HEK293 (cell line): ENCODE measurements at regions not wholly inside any gene's neighbourhood (a gene's known extent, or its start where the extent isn't known, plus 50 kb on each side); places are given as distances from the start of the nearest gene placed in this dataset.

ENCODE experiments used
- CTCF ChIA-PET: fragments of 350-600 bp; formaldehyde crosslinking; extraction: SDS; loops from one replicate; lab custom pipeline; 2021; ENCODE audit warnings: antibody characterized with exemption; lab: Yijun Ruan, JAX
- POLR2A ChIA-PET: fragments of 300-600 bp; formaldehyde crosslinking; extraction: SDS; loops from one replicate; lab custom pipeline; 2020; ENCODE audit warnings: antibody characterized with exemption, inconsistent platforms; lab: Yijun Ruan, JAX
- H3K27ac ChIP-seq: fragments of 200-500 bp; sonication (Bioruptor generic); 2 replicates; pipeline ENCODE4 v1.5.1; 2014; ENCODE audit warnings: low read depth, low read length, control low read depth, inconsistent platforms; ENCODE audit errors: extremely low read depth
- H3K36me3 ChIP-seq, 2 experiments: fragments of 200-500 bp in 1 of 2; sonication (Bioruptor generic) in 1 of 2; 1 replicate in 1 of 2; 2 replicates in 1 of 2; pipeline ENCODE4 v1.5.1; 2014 to 2017; ENCODE audit warnings: inconsistent platforms in 2 of 2, low read length in 2 of 2; ENCODE audit not compliant: control insufficient read depth in 2 of 2, insufficient read depth in 1 of 2
- H3K4me1 ChIP-seq: fragments of 200-500 bp; sonication (Bioruptor generic); 2 replicates; pipeline ENCODE4 v1.5.1; 2014; ENCODE audit warnings: mild to moderate bottlenecking, low read length, inconsistent platforms; ENCODE audit not compliant: control insufficient read depth, insufficient read depth
- H3K4me3 ChIP-seq: 2 replicates; pipeline ENCODE4 v1.5.1; 2011; ENCODE audit warnings: low read depth, mild to moderate bottlenecking, control low read depth, low read length, moderate library complexity
- H3K9me3 ChIP-seq: fragments of 200-500 bp; sonication (Bioruptor generic); 2 replicates; pipeline ENCODE4 v1.5.1; 2014; ENCODE audit warnings: low read depth, low read length, inconsistent platforms; ENCODE audit not compliant: control insufficient read depth, insufficient read depth
- HOXC10 ChIP-seq: sonication (generic); formaldehyde crosslinking; IDR thresholded peaks from 2 replicates; pipeline ENCODE4 v1.8.1; 2023; ENCODE audit warnings: mild to moderate bottlenecking, missing genetic modification reagents
- KLF16 ChIP-seq: fragments of 450-650 bp; formaldehyde crosslinking; IDR thresholded peaks from 2 replicates; pipeline ENCODE4 v1.5.1; 2017; ENCODE audit warnings: missing biosample characterization, missing genetic modification characterization
- KLF9 ChIP-seq: fragments of 450-650 bp; formaldehyde crosslinking; IDR thresholded peaks from 2 replicates; pipeline ENCODE4 v1.5.1; 2016; ENCODE audit warnings: missing biosample characterization, missing genetic modification characterization, low read depth
- SP2 ChIP-seq: fragments of 450-650 bp; formaldehyde crosslinking; IDR thresholded peaks from 2 replicates; pipeline ENCODE4 v1.5.1; 2016; ENCODE audit warnings: missing biosample characterization, missing genetic modification characterization
- TRIM28 ChIP-seq: IDR thresholded peaks from 2 replicates; pipeline ENCODE4 v1.6.1; 2011; ENCODE audit warnings: low read length, control low read depth, borderline replicate concordance
- ZIC2 ChIP-seq: fragments of 450-650 bp; formaldehyde crosslinking; IDR thresholded peaks from 2 replicates; pipeline ENCODE4 v1.5.1; 2016; ENCODE audit warnings: missing biosample characterization, missing genetic modification characterization
- ZNF311 ChIP-seq: fragments of 450-650 bp; formaldehyde crosslinking; IDR thresholded peaks from 2 replicates; pipeline ENCODE4 v1.5.1; 2017; ENCODE audit warnings: missing biosample characterization, missing genetic modification characterization, borderline replicate concordance
- ZNF341 ChIP-seq: fragments of 450-650 bp; formaldehyde crosslinking; IDR thresholded peaks from 2 replicates; pipeline ENCODE4; 2016; ENCODE audit warnings: low read depth, missing biosample characterization, missing genetic modification characterization
- ZNF433 ChIP-seq: fragments of 450-650 bp; formaldehyde crosslinking; IDR thresholded peaks from 2 replicates; pipeline ENCODE4 v1.5.1; 2016; ENCODE audit warnings: missing biosample characterization, missing genetic modification characterization, low read depth
- ZNF658 ChIP-seq: fragments of 450-650 bp; formaldehyde crosslinking; IDR thresholded peaks from 2 replicates; pipeline ENCODE4; 2016; ENCODE audit warnings: missing biosample characterization, missing genetic modification characterization
- ZNF660 ChIP-seq: fragments of 450-650 bp; IDR thresholded peaks from 2 replicates; pipeline ENCODE4 v1.5.1; 2018; ENCODE audit warnings: missing biosample characterization, mild to moderate bottlenecking, missing genetic modification characterization
- ZNF664 ChIP-seq: fragments of 450-650 bp; formaldehyde crosslinking; IDR thresholded peaks from 2 replicates; pipeline ENCODE4 v1.5.1; 2016; ENCODE audit warnings: missing biosample characterization, missing genetic modification characterization
- TF ChIP-seq, protein P1 (sequence below): fragments of 450-650 bp; formaldehyde crosslinking; IDR thresholded peaks from 2 replicates; pipeline ENCODE4 v1.5.1; 2016; ENCODE audit warnings: missing biosample characterization, missing genetic modification characterization
- TF ChIP-seq, protein P2 (sequence below): fragments of 450-650 bp; formaldehyde crosslinking; IDR thresholded peaks from 2 replicates; pipeline ENCODE4 v1.5.1; 2016; ENCODE audit warnings: missing biosample characterization, missing genetic modification characterization
- TF ChIP-seq, protein P3 (sequence below): fragments of 450-650 bp; formaldehyde crosslinking; IDR thresholded peaks from 2 replicates; pipeline ENCODE4 v1.5.1; 2017; ENCODE audit warnings: missing biosample characterization, missing genetic modification characterization
- TF ChIP-seq, protein P4 (sequence below): fragments of 450-650 bp; formaldehyde crosslinking; IDR thresholded peaks from 2 replicates; pipeline ENCODE4 v1.5.1; 2017; ENCODE audit warnings: missing biosample characterization, missing genetic modification characterization
- TF ChIP-seq, protein P5 (sequence below): fragments of 450-650 bp; formaldehyde crosslinking; IDR thresholded peaks from 2 replicates; pipeline ENCODE4 v1.5.1; 2016; ENCODE audit warnings: missing biosample characterization, missing genetic modification characterization, low read depth
- TF ChIP-seq, protein P6 (sequence below): fragments of 450-650 bp; formaldehyde crosslinking; IDR thresholded peaks from 2 replicates; pipeline ENCODE4 v1.5.1; 2017; ENCODE audit warnings: missing biosample characterization, missing genetic modification characterization
- TF ChIP-seq, protein P7 (sequence below): fragments of 450-650 bp; formaldehyde crosslinking; IDR thresholded peaks from 2 replicates; pipeline ENCODE4 v1.5.1; 2016; ENCODE audit warnings: missing biosample characterization, missing genetic modification characterization

DNA sequence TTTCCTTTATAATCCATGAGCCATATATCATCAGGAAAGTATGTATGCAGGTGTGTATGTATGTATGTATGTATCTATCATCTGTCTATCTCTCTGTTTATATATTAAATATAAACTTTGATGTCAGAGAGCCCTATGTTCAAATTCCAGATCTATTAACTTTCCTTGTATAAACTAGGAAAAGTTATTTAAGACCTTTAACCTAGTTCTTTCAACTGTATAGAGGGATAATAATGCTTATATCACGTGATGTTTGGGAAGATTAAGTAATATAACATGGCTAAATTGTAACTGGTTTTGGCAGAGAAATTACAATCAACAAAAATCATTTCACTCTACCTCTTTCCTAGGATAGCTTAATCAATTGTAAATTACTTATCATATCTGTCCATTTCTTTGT is 628.3 kb upstream of the IGFBP3 start:
- H3K4me1 ChIP-seq, result no peaks in the 10 kb centered on the region
- H3K36me3 ChIP-seq, result no peaks in the 10 kb centered on the region
- no peaks in the 10 kb centered on the region for H3K9me3 ChIP-seq
- ChIA-PET CTCF (no interaction called here), POLR2A (no interaction called here)
- no peak for TF ChIP-seq SP2 (tag by site-specific recombination)
- TF ChIP-seq, protein P1, sequence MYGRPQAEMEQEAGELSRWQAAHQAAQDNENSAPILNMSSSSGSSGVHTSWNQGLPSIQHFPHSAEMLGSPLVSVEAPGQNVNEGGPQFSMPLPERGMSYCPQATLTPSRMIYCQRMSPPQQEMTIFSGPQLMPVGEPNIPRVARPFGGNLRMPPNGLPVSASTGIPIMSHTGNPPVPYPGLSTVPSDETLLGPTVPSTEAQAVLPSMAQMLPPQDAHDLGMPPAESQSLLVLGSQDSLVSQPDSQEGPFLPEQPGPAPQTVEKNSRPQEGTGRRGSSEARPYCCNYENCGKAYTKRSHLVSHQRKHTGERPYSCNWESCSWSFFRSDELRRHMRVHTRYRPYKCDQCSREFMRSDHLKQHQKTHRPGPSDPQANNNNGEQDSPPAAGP (tag by site-specific recombination), result no peak
- TF ChIP-seq TRIM28, result no peak
- TF ChIP-seq, protein P2, sequence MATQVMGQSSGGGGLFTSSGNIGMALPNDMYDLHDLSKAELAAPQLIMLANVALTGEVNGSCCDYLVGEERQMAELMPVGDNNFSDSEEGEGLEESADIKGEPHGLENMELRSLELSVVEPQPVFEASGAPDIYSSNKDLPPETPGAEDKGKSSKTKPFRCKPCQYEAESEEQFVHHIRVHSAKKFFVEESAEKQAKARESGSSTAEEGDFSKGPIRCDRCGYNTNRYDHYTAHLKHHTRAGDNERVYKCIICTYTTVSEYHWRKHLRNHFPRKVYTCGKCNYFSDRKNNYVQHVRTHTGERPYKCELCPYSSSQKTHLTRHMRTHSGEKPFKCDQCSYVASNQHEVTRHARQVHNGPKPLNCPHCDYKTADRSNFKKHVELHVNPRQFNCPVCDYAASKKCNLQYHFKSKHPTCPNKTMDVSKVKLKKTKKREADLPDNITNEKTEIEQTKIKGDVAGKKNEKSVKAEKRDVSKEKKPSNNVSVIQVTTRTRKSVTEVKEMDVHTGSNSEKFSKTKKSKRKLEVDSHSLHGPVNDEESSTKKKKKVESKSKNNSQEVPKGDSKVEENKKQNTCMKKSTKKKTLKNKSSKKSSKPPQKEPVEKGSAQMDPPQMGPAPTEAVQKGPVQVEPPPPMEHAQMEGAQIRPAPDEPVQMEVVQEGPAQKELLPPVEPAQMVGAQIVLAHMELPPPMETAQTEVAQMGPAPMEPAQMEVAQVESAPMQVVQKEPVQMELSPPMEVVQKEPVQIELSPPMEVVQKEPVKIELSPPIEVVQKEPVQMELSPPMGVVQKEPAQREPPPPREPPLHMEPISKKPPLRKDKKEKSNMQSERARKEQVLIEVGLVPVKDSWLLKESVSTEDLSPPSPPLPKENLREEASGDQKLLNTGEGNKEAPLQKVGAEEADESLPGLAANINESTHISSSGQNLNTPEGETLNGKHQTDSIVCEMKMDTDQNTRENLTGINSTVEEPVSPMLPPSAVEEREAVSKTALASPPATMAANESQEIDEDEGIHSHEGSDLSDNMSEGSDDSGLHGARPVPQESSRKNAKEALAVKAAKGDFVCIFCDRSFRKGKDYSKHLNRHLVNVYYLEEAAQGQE (tag by site-specific recombination), result no peak
- TF ChIP-seq, protein P3, sequence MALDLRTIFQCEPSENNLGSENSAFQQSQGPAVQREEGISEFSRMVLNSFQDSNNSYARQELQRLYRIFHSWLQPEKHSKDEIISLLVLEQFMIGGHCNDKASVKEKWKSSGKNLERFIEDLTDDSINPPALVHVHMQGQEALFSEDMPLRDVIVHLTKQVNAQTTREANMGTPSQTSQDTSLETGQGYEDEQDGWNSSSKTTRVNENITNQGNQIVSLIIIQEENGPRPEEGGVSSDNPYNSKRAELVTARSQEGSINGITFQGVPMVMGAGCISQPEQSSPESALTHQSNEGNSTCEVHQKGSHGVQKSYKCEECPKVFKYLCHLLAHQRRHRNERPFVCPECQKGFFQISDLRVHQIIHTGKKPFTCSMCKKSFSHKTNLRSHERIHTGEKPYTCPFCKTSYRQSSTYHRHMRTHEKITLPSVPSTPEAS (tag by site-specific recombination), result no peak
- TF ChIP-seq, protein P4, sequence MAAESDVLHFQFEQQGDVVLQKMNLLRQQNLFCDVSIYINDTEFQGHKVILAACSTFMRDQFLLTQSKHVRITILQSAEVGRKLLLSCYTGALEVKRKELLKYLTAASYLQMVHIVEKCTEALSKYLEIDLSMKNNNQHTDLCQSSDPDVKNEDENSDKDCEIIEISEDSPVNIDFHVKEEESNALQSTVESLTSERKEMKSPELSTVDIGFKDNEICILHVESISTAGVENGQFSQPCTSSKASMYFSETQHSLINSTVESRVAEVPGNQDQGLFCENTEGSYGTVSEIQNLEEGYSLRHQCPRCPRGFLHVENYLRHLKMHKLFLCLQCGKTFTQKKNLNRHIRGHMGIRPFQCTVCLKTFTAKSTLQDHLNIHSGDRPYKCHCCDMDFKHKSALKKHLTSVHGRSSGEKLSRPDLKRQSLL (tag by site-specific recombination), result no peak
- no peak for TF ChIP-seq ZNF341 (tag by site-specific recombination)
- no peak for TF ChIP-seq ZNF658 (tag by site-specific recombination)
- H3K4me3 ChIP-seq, result no peak overlapping the region
- H3K27ac ChIP-seq, result no peak overlapping the region

DNA sequence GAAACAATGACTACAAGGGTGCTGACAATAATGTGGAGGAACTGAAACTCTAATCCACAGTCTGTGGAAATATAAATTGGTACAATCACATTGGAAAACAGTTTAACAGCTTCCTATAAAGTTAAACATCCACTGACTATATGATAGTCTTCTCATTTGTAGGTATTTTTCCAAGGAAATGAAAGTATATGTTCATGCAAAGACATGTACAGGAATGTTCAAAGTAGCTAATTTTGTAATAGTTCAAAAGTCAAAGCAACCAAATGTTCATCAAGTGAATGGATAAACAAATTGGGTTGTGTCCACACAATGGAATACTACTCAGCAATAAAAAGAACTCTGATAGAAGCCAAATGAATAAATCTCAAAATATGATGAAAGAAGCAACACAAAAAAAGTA is 626.0 kb upstream of the IGFBP3 start:
- no peaks in the 10 kb centered on the region for H3K9me3 ChIP-seq
- H3K36me3 ChIP-seq, result no peaks in the 10 kb centered on the region
- no peak overlapping the region for H3K4me3 ChIP-seq
- CTCF ChIA-PET, result interaction anchor here (0.6 to 0.7 kb wide), 2 partner anchors 18 to 403 kb away, joined by 3 to 7 read pairs; no protein-coding TSS in a partner anchor
- H3K27ac ChIP-seq, result no peak overlapping the region
- H3K4me1 ChIP-seq, result no peaks in the 10 kb centered on the region
- POLR2A ChIA-PET, result no interaction called here
- TF ChIP-seq ZIC2 (tag by site-specific recombination) (no peak), KLF9 (tag by site-specific recombination) (no peak), ZNF664 (tag by site-specific recombination) (no peak), ZNF660 (tag by site-specific recombination) (no peak), ZNF311 (no peak), HOXC10 (CRISPR knock-in tag) (no peak), ZNF433 (no peak), KLF16 (tag by site-specific recombination) (no peak)
- TF ChIP-seq, protein P5, sequence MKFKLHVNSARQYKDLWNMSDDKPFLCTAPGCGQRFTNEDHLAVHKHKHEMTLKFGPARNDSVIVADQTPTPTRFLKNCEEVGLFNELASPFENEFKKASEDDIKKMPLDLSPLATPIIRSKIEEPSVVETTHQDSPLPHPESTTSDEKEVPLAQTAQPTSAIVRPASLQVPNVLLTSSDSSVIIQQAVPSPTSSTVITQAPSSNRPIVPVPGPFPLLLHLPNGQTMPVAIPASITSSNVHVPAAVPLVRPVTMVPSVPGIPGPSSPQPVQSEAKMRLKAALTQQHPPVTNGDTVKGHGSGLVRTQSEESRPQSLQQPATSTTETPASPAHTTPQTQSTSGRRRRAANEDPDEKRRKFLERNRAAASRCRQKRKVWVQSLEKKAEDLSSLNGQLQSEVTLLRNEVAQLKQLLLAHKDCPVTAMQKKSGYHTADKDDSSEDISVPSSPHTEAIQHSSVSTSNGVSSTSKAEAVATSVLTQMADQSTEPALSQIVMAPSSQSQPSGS, result no peak
- TF ChIP-seq, protein P6, sequence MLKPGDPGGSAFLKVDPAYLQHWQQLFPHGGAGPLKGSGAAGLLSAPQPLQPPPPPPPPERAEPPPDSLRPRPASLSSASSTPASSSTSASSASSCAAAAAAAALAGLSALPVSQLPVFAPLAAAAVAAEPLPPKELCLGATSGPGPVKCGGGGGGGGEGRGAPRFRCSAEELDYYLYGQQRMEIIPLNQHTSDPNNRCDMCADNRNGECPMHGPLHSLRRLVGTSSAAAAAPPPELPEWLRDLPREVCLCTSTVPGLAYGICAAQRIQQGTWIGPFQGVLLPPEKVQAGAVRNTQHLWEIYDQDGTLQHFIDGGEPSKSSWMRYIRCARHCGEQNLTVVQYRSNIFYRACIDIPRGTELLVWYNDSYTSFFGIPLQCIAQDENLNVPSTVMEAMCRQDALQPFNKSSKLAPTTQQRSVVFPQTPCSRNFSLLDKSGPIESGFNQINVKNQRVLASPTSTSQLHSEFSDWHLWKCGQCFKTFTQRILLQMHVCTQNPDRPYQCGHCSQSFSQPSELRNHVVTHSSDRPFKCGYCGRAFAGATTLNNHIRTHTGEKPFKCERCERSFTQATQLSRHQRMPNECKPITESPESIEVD (tag by site-specific recombination), result no peak
- TF ChIP-seq, protein P4 (tag by site-specific recombination), result no peak
- TF ChIP-seq, protein P7, sequence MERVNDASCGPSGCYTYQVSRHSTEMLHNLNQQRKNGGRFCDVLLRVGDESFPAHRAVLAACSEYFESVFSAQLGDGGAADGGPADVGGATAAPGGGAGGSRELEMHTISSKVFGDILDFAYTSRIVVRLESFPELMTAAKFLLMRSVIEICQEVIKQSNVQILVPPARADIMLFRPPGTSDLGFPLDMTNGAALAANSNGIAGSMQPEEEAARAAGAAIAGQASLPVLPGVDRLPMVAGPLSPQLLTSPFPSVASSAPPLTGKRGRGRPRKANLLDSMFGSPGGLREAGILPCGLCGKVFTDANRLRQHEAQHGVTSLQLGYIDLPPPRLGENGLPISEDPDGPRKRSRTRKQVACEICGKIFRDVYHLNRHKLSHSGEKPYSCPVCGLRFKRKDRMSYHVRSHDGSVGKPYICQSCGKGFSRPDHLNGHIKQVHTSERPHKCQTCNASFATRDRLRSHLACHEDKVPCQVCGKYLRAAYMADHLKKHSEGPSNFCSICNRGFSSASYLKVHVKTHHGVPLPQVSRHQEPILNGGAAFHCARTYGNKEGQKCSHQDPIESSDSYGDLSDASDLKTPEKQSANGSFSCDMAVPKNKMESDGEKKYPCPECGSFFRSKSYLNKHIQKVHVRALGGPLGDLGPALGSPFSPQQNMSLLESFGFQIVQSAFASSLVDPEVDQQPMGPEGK, result no peak
